GM10266 (cell line): ENCODE measurements at regions not wholly inside any gene's neighbourhood (a gene's known extent, or its start where the extent isn't known, plus 50 kb on each side); places are given as distances from the start of the nearest gene placed in this dataset.

ENCODE experiments used
- DNase-seq: peaks from one replicate; pipeline ENCODE4 v3.0.0; 2012; ENCODE audit errors: extremely low spot score
- CTCF ChIP-seq: IDR thresholded peaks from 2 replicates; pipeline ENCODE4 v1.5.1; 2012; ENCODE audit warnings: mild to moderate bottlenecking, low read depth; ENCODE audit not compliant: control insufficient read depth, insufficient read depth; ENCODE audit errors: missing control alignments

GRCh38 chr14:84129941-84130340, 1400.0 kb upstream of the FLRT2 start:
- DNase-seq = no peak
- no peak for TF ChIP-seq CTCF

- TF ChIP-seq CTCF = no peak
- DNase-seq = no peak
Measured at GRCh38 chr14:84131924-84132323, 1398.0 kb upstream of the FLRT2 start.

- no peak for TF ChIP-seq CTCF
- DNase-seq = no peak
Measured at GRCh38 chr14:84144166-84144565, 1385.8 kb upstream of the FLRT2 start.

GRCh38 chr14:84152452-84152851, 1377.5 kb upstream of the FLRT2 start:
- no peak for DNase-seq
- no peak for TF ChIP-seq CTCF

- TF ChIP-seq CTCF = no peak
- no peak for DNase-seq
Measured at GRCh38 chr14:84162633-84163032, 1367.3 kb upstream of the FLRT2 start.

- no peak for DNase-seq
- no peak for TF ChIP-seq CTCF
Measured at GRCh38 chr14:84167026-84167425, 1362.9 kb upstream of the FLRT2 start.

- no peak for DNase-seq
Measured at GRCh38 chr14:84180336-84180735, 1349.6 kb upstream of the FLRT2 start.

More at GRCh38 chr14:84180336-84180735, 1349.6 kb upstream of the FLRT2 start:
- no peak for TF ChIP-seq CTCF
